Activated CD4-positive, alpha-beta T cell treated with anti-CD3 and anti-CD28 coated beads, Interleukin-2, amount 50 U/mL, for 4 hours (primary cell): ENCODE measurements at regions not wholly inside any gene's neighbourhood (a gene's known extent, or its start where the extent isn't known, plus 50 kb on each side); places are given as distances from the start of the nearest gene placed in this dataset.
"Not testable (repeated sequence)": the region's sequence is repeated elsewhere in the genome, so short reads cannot be mapped to it uniquely, and the experiment has no call there.

ENCODE experiments used
- DNase-seq, 2 experiments: peaks; one replicate each; pipeline ENCODE4 v3.0.0-alpha.2; 2020

DNA sequence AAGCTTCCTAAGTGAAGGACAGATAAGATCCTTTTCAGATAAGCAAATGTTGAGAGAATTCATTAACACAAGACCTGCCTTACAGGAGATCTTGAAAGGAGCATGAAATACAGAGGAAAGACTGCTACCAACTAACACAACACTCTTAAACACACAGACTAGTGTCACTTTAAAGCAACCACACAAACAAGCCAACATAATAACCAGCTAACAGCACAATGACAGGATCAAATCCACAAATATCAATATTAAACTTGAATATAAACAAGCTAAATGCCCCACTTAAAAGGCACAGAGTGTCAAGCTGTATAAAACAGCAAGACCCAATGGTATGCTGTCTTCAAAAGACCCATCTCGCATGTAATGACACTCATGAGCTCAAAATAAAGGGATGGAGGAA is 70.8 kb upstream of the HMGXB4 start:
- DNase-seq = no peak

DNA sequence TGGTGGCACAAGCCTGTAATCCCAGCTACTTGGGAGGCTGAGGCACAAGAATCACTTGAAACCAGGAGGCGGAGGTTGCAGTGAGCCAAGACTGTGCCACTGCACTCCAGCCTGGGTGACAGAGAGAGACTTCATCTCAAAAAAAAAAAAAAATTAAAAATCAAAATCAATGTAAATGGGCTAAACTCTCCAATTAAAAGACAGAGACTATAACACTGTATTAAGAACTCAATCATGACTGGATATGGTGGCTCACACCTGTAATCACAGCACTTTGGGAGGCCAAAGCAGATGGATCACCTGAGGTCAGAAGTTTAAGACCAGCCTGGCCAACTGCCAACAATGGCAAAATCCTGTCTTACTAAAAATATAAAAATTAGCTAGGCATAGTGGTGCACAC is 68.4 kb upstream of the HMGXB4 start:
- DNase-seq = not testable (repeated sequence)

DNA sequence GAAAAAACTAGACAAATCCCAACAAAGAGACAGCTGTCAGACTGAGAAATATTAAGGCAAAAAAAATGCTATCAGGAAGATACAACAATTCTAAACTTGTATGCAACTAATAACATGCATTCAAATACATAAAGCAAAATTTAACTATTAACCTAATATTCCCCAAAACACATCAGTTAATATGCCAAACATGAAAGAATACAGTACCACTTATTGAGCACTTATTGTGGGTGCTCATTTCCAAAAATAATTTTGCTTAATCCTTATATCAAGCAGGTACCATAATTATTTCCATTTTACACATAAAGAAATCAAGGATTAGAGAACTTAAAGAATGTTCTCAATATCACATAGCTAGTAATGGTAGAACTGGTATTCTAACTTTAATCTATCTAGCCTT is 67.7 kb upstream of the HMGXB4 start:
- DNase-seq = no peak

DNA sequence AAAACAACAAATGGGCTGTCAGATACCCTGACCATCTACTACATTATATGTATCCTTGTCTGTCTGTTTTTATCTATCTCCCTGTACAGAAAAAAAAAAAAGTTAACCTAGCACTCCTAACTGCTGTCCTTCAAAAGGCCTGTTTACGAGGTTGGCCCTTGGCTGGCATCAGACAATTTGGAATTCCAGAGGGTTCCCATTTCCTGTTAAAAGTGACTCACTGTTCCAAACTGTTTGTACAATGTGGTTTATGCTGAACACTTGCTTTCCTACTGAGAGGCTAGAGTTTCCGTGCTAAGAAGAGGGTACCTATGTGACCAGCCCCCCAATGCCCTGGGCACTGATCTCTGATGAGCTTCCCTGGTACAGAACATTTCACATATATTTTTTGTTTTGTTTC is 65.9 kb upstream of the HMGXB4 start:
- no peak for DNase-seq

DNA sequence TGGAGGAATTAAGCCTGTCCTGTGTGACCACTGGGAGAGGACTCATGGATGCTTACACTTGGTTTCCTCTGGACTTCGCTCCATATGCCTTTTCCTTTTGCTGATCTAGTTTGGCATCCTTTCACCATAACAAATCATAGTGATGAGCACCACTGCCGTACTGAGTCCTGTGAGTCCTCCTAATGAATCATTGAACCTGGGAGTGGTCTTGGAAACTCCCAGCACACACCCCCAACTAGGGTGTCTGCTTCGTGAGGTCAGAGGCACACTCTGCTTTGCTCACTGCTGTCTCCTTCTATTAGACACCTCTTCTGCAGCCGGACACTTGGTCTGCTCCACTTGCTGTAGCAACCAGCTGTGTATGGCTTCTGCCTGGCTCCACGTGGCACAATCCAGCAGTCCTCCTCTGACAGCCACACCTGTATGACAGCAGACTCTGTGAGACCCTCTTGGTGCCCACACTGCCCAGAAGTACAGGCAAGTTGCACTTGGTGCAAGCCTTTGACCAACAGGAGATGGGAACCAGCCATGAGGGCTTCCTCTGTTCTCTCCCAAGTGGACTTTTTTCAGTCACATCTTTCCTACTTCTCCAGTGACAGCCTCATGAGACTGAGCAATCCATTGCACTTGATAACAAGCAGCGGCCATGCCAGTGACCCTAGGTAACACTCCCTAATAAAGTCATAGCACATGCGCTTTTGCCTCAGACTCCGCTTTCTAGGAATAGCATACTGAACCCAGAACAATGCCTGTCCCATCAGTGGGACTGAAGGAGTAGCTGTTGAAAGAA is 65.0 kb upstream of the HMGXB4 start:
- no peak for DNase-seq

DNA sequence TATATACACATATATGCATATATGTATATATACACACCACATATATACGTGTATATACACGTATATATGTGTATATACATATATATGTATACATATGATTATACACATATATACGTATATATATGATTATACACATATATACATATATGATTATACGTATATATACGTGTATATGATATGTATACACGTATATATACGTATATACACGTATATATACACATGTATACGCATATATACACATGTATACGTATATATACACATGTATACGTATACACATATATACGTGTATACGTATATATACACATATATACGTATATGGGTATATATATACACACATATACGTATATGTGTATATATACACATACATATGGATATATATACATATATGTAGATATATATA is 62.1 kb upstream of the HMGXB4 start:
- no peak for DNase-seq

DNA sequence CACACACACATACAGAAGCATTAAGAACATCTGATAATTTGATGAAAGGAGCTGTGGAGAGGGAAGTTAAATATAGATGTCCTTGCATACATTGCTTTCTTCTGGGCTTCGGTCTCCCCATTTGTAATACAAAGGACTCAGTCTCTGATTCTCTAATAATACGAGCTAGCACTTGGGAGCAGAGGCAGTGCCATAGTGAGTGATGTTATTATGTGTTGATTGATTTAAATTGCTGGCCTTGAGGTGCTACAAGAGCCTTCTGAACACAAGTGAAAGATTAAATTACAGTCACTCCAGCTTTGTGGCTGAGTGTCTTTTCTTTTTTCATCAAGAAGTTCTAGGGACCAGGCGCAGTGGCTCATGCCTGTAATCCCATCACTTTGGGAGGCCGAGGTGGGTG is 61.5 kb upstream of the HMGXB4 start:
- DNase-seq = no peak

DNA sequence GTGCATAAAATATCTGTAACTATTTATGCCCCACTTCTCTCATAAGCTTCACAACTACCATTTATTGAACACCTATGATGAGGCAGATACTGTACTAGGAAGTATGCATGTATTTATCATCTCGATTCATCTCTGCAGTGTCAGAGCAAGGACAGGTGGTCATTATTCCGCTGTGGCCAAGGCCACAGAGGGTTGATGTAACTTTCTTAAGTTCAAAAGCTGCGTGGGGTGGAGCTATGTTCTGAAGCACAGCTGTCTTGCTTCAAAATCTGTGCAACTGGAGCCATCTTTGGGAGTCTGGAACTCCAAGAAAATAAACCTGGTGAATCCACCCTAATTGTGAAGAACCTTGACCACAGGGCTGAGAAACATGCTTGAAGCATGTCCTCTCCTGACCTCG is 60.2 kb upstream of the HMGXB4 start:
- no peak for DNase-seq

DNA sequence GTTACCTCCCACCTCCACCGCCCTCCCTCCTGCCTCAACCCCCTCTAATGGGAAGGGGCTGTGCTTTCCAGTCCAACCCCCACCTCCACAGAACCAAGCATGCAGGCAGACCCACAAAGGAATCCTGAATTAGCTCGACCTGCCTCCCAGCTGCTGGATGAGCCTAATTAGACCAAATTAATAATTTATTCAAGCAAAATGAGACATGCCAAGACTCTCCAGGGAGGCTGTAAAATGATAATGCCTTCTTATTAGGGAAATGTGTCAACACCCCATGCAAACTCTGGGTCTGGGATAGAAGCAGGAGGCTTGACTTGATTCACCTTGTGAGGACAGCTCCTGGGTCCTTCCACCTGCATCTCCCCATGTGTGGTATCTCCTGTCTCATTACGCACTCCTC is 59.4 kb upstream of the HMGXB4 start:
- no peak for DNase-seq

DNA sequence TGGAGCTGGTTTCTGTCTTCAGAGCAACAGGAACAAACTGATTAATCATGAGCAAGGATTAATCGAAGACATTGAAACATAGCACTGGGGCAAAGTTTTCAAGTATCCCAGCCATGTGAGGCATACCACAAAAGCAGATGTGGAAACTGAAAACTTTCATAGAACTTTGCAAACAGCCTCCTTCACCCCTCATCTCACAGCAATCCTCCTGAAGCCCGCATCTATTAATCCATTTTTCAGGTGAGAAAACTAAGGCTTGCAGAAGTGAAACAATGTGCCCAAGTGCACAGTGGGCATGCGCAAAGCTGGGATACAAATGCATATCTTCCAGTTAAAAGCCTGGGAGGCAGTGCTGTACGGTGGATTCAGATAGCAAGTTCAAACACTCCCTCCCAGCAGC is 58.6 kb upstream of the HMGXB4 start:
- no peak for DNase-seq

DNA sequence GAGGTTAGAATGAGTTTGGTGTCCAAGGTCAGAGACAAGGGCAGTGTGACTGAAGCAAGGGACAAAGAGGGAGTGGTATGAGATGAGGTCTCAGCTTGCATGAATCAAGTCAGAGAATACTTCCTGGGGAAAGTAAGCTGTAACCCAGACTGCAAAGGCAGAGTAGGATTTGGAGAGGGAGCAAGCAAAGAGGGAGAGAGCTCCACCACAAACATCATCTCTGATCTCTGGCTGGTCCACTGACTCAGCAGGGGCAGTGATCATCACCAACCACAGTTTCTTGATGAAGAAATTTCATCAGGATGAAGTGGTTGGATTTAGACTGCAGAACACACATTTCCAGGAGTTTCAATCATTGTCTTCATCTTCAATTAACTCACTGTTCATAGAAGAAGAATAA is 54.9 kb upstream of the HMGXB4 start:
- DNase-seq = no peak

DNA sequence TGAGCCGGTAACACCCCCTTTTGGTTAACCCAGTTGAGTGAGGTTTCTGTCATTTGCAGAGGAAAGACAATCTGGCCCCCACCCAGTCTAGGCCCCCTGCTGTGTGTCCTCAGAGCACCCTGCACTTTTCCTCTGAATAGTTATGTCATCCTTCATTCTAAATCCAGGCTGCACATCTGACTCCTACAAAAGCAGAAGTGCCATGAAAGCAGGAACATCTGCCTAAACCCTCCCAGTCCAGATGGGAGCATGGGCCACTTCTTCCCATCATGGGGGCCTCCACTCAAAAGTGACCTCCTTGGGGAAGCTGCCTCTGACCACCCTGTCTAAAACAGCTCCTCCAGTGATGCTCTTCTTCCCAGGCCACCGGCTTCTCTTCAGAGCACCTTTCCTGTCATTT is 53.7 kb upstream of the HMGXB4 start:
- DNase-seq = no peak

DNA sequence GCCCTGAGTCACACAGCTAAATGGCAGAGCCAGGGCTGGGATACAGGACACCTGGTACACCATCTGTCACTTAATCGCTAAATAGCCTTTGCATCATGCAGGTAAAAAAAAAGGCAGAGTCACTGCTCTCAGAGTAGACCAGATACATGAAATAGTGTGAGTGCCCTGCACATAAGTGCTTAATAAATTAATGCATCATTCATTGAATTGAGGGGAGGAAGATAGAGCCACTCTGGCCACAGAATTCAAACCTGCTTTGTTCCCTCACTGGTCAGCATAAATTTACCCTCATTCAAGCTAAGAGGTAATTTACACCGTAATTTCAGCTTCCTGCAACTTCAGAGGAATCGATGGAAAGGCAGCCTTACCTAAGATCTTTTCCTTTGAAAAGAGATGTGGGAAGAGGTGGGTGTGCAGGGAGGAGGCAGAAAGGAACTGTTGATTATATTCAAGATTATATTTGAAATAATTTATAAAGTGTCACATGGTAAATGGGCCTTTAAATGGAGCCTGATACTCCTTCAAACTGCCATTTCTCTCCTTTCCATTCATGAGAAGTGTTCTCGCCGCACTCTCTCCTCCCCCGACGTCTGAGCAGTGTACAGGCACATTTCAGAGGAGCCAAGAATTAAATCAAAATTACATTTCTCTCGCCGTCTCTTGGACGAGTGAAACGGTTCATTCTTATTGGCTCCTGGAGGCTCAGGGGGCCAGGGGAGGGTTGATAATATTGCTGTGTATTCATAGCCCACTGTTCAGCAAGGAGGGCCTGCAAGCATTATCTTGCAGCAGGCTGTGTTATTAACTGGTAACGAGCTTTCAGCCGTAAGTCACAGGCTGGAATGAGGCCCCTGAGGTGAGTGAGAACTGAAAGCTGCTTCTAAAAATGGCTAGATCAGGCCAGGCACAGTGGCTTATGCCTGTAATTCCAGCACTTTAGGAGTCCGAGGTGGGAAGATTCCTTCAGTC is 52.2 kb upstream of the HMGXB4 start:
- DNase-seq = no peak

DNA sequence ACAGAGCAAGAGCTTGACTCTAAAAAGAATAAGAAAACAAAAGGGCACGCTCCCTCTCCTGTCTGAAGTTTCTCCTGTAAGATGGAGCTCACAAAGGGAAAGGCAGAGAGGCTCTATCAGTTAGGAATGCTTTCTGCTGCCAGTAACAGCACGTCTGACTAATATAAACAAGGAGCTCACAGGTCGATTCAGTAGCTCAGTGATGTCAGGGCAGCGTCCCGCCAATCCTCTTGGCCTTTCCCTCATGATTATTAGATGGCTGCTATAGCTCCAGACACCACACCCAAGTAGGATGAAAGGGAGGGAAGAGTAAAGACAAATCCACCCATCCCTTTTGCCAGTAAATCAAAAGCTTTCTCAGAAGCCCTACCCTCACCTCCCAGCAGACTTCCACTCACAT is 51.3 kb upstream of the HMGXB4 start:
- DNase-seq = no peak

DNA sequence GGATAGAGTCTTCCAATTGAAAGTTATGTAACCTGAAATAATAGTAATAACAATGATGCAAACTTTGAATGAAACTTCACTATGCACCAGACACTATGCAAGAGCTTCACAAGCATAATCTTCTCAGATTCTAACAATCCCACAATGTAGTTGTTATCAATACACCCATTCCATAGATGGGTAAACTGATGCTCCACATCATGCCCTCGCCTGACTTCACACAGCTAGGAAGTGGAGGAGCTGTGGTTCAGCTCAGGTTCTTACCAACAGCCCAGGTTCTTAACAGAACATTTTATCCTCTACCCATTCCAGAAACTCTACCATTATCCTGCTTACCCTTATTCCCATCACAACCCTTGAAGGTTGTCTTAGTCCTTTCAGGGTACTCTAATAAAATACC is 50.4 kb upstream of the HMGXB4 start:
- DNase-seq = no peak
